ENCODE measurements at regions not wholly inside any gene's neighbourhood (a gene's known extent, or its start where the extent isn't known, plus 50 kb on each side); places are given as distances from the start of the nearest gene placed in this dataset.

DNA sequence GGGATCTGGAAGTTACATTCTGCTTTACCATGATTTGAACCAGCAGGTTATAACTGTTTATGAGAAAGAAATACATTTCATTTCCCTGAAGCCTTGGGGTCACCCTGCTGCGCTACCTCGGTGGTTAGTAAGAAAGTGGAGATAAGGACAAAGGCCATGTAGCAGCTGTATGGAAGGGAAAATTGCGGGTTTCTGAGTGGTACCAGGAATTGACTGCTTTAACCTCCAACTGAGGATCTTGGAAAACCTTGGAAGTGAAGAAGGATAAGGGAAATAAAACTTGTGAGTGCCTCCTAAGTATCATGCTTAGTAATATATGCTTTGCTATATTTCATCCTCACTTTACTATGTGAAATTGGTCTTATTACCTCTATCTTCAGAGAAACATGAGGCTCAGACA, 76.1 kb upstream of the GAP43 start:
- ATAC-seq (no peak), DNase-seq (no peak)
- Histone ChIP-seq H3K27me3 (no peaks in the 10 kb centered on the region), H3K4me1 (no peaks in the 10 kb centered on the region), H3K27ac (no peak overlapping the region), H3K4me3 (no peak overlapping the region), H3K36me3 (no peaks in the 10 kb centered on the region), H3K9me3 (no peaks in the 10 kb centered on the region)
- TF ChIP-seq, protein P1, sequence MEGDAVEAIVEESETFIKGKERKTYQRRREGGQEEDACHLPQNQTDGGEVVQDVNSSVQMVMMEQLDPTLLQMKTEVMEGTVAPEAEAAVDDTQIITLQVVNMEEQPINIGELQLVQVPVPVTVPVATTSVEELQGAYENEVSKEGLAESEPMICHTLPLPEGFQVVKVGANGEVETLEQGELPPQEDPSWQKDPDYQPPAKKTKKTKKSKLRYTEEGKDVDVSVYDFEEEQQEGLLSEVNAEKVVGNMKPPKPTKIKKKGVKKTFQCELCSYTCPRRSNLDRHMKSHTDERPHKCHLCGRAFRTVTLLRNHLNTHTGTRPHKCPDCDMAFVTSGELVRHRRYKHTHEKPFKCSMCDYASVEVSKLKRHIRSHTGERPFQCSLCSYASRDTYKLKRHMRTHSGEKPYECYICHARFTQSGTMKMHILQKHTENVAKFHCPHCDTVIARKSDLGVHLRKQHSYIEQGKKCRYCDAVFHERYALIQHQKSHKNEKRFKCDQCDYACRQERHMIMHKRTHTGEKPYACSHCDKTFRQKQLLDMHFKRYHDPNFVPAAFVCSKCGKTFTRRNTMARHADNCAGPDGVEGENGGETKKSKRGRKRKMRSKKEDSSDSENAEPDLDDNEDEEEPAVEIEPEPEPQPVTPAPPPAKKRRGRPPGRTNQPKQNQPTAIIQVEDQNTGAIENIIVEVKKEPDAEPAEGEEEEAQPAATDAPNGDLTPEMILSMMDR (IDR thresholded peaks at IDR 0.05): no peak
- intact Hi-C loops (cut with DNase I): no loop called here

DNA sequence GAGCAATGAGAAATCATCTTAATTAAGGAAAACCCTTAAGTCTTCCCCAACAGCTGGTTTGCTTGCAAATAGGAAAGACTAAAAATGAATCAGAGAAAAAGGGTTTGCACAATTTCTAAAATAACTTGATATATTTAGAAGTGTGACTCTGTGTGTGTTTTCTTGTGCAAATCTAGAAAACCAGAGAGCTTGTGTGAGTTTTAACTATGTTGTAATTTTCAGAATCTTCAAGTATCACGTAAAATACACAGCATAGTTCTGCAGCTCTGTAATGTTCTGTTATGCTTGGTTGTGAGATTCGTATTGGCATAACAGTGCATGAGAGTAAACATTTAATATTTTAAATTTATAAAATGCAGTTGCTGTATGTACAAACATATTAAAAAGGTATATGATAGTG, 74.7 kb upstream of the GAP43 start:
- no peak overlapping the region for H3K27ac ChIP-seq
- H3K36me3 ChIP-seq: no peaks in the 10 kb centered on the region
- TF ChIP-seq, protein P1 (IDR thresholded peaks at IDR 0.05): no peak
- intact Hi-C loops (cut with DNase I): no loop called here
- H3K4me3 ChIP-seq: no peak overlapping the region
- ATAC-seq (no peak), DNase-seq (no peak)
- H3K9me3 ChIP-seq: no peaks in the 10 kb centered on the region
- H3K4me1 ChIP-seq: no peaks in the 10 kb centered on the region
- H3K27me3 ChIP-seq: no peaks in the 10 kb centered on the region

DNA sequence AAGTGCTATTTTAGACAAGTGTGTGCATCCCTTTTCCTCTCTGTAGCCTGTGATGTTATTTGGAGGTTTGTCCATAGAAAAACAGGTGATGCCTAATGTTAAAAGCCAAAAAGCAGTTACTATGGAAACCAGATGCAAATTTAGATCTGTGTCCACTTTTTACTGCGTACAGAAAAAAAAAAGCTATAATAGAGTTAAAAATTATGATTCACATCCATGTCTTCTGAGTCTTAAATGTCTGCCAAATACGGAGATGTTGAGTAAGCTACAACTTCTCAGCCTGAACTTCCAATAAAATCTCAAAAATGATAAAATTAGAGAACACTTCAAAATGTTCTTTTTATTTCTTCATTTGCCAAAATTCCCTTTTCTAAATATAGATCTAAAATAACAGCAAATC, 74.2 kb upstream of the GAP43 start:
- no peak overlapping the region for H3K4me3 ChIP-seq
- no peaks in the 10 kb centered on the region for H3K27me3 ChIP-seq
- intact Hi-C loops (cut with DNase I): no loop called here
- no peak overlapping the region for H3K27ac ChIP-seq
- H3K4me1 ChIP-seq: no peaks in the 10 kb centered on the region
- H3K9me3 ChIP-seq: no peaks in the 10 kb centered on the region
- H3K36me3 ChIP-seq: no peaks in the 10 kb centered on the region
- DNase-seq (no peak), ATAC-seq (no peak)
- TF ChIP-seq, protein P1 (IDR thresholded peaks at IDR 0.05): no peak

DNA sequence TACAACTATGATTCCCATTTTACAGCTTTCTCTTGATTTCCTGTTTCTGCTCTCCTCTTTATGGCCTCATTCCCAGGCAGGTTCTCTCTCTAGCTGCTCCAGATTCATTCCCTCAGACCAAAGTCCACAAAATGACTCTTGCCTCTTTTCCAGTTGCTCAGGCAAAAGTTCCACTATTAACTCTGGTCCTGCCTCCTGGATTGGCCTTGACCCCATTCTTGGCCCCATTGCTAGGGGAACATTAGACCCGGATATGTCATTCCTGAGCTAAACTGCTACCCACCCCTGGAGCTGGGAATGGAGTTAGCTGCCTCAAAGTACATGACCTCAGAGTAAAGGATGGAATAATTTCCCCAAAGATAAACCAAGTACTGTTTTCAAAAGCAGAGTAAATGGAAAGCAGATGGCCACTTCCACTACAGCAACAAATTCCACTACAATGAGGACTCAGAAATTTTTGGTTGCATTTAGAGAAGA, 73.0 kb upstream of the GAP43 start:
- Histone ChIP-seq H3K9me3 (no peaks in the 10 kb centered on the region), H3K4me3 (no peak overlapping the region), H3K36me3 (no peaks in the 10 kb centered on the region), H3K27me3 (no peaks in the 10 kb centered on the region), H3K27ac (no peak overlapping the region), H3K4me1 (no peaks in the 10 kb centered on the region)
- TF ChIP-seq, protein P1 (IDR thresholded peaks at IDR 0.05): no peak
- intact Hi-C loops (cut with DNase I): no loop called here
- DNase-seq: no peak
- ATAC-seq: peak; percentile 35

DNA sequence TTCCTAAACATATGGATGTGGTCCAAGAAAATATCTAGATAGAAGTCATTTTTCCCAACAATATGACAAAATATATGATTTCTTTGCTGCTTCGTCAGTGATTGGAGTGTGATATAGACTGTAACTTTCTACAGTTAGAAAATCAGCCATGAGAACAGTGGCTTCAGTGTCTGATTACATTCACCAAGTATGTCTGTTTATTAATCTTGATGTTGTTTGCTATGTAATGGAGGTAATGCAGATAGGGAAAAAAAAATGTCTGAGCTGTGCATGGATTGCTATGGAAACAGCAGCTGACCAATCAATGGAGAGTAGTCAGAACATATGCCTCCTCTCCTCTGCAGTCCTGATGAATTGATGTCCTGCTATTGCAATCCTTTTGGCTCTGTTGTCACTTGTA, 72.3 kb upstream of the GAP43 start:
- H3K36me3 ChIP-seq: no peaks in the 10 kb centered on the region
- H3K9me3 ChIP-seq: no peaks in the 10 kb centered on the region
- TF ChIP-seq, protein P1 (IDR thresholded peaks at IDR 0.05): no peak
- DNase-seq: no peak
- ATAC-seq: no peak
- no peak overlapping the region for H3K4me3 ChIP-seq
- no peaks in the 10 kb centered on the region for H3K27me3 ChIP-seq
- H3K4me1 ChIP-seq: no peaks in the 10 kb centered on the region
- no peak overlapping the region for H3K27ac ChIP-seq
- intact Hi-C loops (cut with DNase I): no loop called here
